ENCODE measurements at regions not wholly inside any gene's neighbourhood (a gene's known extent, or its start where the extent isn't known, plus 50 kb on each side); places are given as distances from the start of the nearest gene placed in this dataset.

- TF ChIP-seq KAT7 (CRISPR knock-in tag; IDR thresholded peaks at IDR 0.05; ENCODE audit: borderline replicate concordance), result no peak
- no peak for TF ChIP-seq CTCF (IDR thresholded peaks at IDR 0.05)
- no peak for TF ChIP-seq AFF4 (CRISPR knock-in tag; IDR thresholded peaks at IDR 0.05; ENCODE audit: borderline replicate concordance)
- no peak for TF ChIP-seq NR2C2 (CRISPR knock-in tag; IDR thresholded peaks at IDR 0.05)
- no peak for TF ChIP-seq EMX1 (CRISPR knock-in tag; IDR thresholded peaks at IDR 0.05)
- TF ChIP-seq ZNF416 (CRISPR knock-in tag; IDR thresholded peaks at IDR 0.05), result no peak
- no peak for TF ChIP-seq TCF7 (CRISPR knock-in tag; IDR thresholded peaks at IDR 0.05; ENCODE audit: low read depth)
These were observed 878.2 kb downstream of the MAT2B start for GRCh38 chr5:164383662-164384061.
